ENCODE measurements at regions not wholly inside any gene's neighbourhood (a gene's known extent, or its start where the extent isn't known, plus 50 kb on each side); places are given as distances from the start of the nearest gene placed in this dataset.

GRCh38 chr2:128798502-128799283, 480.0 kb upstream of the HS6ST1 start:
- H3K36me3 ChIP-seq = no peaks in the 10 kb centered on the region
- no peak overlapping the region for H3K4me3 ChIP-seq (ENCODE audit: low read depth in 1 of 2, low read length in 1 of 2)
- TF ChIP-seq CTCF (IDR thresholded peaks at IDR 0.05) = no peak
- no peaks in the 10 kb centered on the region for H3K27me3 ChIP-seq
- no peaks in the 10 kb centered on the region for H3K9me3 ChIP-seq
- H3K4me1 ChIP-seq (ENCODE audit: control insufficient read depth in 1 of 2, insufficient read depth in 1 of 2, low read depth in 1 of 2, low read length in 1 of 2) = no peaks in the 10 kb centered on the region
- no peak overlapping the region for H3K27ac ChIP-seq

GRCh38 chr2:128799284-128799552, 480.6 kb upstream of the HS6ST1 start:
- TF ChIP-seq CTCF (IDR thresholded peaks at IDR 0.05) = no peak
- Histone ChIP-seq H3K36me3 (no peaks in the 10 kb centered on the region), H3K27ac (no peak overlapping the region), H3K9me3 (no peaks in the 10 kb centered on the region), H3K4me3 (ENCODE audit: low read depth in 1 of 2, low read length in 1 of 2) (no peak overlapping the region), H3K4me1 (ENCODE audit: control insufficient read depth in 1 of 2, insufficient read depth in 1 of 2, low read depth in 1 of 2, low read length in 1 of 2) (no peaks in the 10 kb centered on the region), H3K27me3 (no peaks in the 10 kb centered on the region)

GRCh38 chr2:128799730-128800129, 481.1 kb upstream of the HS6ST1 start:
- TF ChIP-seq CTCF (IDR thresholded peaks at IDR 0.05) = no peak
- H3K27me3 ChIP-seq = no peaks in the 10 kb centered on the region
- no peak overlapping the region for H3K27ac ChIP-seq
- no peaks in the 10 kb centered on the region for H3K4me1 ChIP-seq (ENCODE audit: control insufficient read depth in 1 of 2, insufficient read depth in 1 of 2, low read depth in 1 of 2, low read length in 1 of 2)
- H3K4me3 ChIP-seq (ENCODE audit: low read depth in 1 of 2, low read length in 1 of 2) = no peak overlapping the region
- H3K9me3 ChIP-seq = no peaks in the 10 kb centered on the region
- no peaks in the 10 kb centered on the region for H3K36me3 ChIP-seq

- H3K9me3 ChIP-seq = no peaks in the 10 kb centered on the region
- no peak overlapping the region for H3K27ac ChIP-seq
- no peak for TF ChIP-seq CTCF (IDR thresholded peaks at IDR 0.05)
Observed at GRCh38 chr2:128801576-128801975, 482.9 kb upstream of the HS6ST1 start.

GRCh38 chr2:128803222-128803621, 484.6 kb upstream of the HS6ST1 start:
- Histone ChIP-seq H3K4me3 (ENCODE audit: low read depth in 1 of 2, low read length in 1 of 2) (no peak overlapping the region), H3K9me3 (no peaks in the 10 kb centered on the region), H3K36me3 (no peaks in the 10 kb centered on the region), H3K4me1 (ENCODE audit: control insufficient read depth in 1 of 2, insufficient read depth in 1 of 2, low read depth in 1 of 2, low read length in 1 of 2) (no peaks in the 10 kb centered on the region), H3K27me3 (no peaks in the 10 kb centered on the region), H3K27ac (no peak overlapping the region)
- no peak for TF ChIP-seq CTCF (IDR thresholded peaks at IDR 0.05)

More at GRCh38 chr2:128801576-128801975, 482.9 kb upstream of the HS6ST1 start:
- H3K27me3 ChIP-seq = no peaks in the 10 kb centered on the region
- no peaks in the 10 kb centered on the region for H3K4me1 ChIP-seq (ENCODE audit: control insufficient read depth in 1 of 2, insufficient read depth in 1 of 2, low read depth in 1 of 2, low read length in 1 of 2)
- no peak overlapping the region for H3K4me3 ChIP-seq (ENCODE audit: low read depth in 1 of 2, low read length in 1 of 2)
- no peaks in the 10 kb centered on the region for H3K36me3 ChIP-seq
